ENCODE measurements at regions not wholly inside any gene's neighbourhood (a gene's known extent, or its start where the extent isn't known, plus 50 kb on each side); places are given as distances from the start of the nearest gene placed in this dataset.

DNA sequence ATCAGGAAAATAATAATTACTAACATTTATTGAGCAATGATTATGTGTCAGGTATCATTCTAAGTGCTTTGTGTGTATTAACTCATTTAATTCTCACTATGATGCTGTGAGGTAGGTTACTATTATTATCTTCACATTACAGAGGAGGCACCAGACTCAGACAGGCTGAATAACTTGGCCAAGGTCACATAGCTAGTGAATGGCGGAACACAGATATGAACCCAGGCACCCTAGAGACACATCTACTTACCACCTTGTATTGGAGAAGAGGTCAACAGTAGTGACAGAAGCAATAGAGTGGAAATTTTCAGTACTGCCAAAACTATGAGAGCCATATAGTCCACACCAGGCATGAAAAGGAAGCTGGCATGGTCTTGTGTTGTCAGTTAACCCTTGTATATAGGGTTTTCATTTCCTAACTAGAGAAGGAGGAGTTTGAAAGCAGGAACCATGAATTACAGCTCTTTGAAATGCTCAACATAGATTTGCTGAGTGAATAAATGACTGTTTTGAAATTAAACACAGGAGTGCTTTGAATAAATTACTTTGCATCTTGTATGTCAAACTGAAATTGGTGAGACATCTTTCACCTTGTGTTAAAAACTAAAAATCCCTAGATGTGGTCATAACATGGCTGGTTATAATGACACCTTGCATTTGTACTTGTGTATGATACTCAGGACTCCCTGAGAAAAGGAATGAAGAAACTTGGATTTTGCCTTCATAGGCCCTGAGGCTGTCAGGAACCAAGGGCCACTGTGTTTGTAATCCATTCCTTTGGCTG, 71.8 kb downstream of the RTL9 start:
- DNase-seq (ENCODE audit: low spot score) (no peak), FAIRE-seq (no peak)

DNA sequence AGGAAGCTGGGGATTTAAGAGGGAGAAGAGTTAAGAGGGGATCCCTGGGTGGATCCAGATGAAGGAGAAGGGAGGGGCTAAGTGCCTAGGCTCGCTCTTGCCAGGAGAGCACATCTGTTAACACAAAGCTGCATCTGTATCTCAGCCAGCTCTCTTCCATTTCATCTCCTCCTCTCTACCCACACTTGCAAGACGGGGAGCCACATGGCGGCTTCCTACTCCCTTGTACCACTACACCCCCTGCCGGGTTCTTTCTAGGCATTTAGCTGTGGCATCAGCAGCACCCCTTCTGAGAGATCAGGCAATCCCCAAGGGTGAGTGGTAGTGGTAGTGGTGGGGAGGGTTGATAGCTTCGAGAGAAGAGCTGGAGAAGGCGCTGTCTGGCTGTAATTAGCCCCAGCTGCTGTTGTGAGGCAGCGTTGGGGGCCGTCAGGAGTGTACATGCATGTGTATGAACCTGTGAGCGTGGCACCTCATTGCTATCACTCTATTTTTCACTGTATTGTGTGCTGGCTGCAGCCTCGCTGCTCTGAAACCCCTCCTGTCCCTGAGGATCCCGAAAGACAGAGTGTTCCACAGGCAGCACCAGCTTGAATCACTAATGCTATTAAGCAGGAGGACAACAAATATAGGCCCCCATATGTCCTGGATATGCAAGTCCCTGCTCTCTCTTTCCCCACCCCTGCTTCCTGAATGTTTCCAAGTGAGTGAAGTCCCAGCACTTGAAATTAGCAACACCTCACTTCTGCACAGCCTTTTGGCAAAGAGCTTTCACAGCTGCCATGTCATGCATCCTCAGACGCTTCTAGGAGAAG, 73.7 kb downstream of the RTL9 start:
- no peak for FAIRE-seq
- no peak for DNase-seq (ENCODE audit: low spot score)

DNA sequence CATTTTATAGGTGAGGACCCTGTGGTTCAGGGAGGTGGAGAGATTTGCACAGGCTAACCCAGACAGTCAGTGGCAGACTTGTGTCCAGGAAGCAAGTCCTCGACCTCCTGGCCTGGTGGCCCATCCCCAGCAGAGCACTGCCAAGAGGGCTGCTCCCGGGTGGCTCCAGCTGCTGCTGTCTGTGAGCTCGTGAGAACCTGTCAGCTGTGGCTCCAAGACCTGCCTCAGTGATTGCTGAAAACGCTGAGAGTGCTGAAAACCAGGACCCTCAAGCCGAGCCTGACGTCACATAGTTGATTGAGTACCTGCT, 74.2 kb downstream of the RTL9 start:
- DNase-seq (ENCODE audit: low spot score) (no peak), FAIRE-seq (no peak)

DNA sequence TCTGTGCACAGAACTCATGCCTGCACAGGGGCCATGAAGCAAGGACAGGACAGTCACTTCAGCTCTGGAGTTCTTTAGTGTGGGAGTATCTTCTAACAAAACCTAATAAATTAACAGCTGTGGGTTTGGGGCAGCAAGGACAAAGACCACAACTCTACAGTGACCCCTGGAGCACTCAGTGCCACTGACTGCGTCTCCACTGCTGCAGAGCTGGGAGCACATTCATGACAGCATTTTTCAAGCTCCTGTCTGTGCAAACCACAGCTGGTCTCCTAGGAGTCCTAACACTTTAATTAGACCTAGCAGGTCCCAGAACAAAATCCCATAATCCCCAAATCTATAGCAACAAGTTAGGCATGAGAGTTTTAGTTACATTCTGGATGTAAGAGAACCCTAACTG, 76.5 kb downstream of the RTL9 start:
- no peak for DNase-seq (ENCODE audit: low spot score)
- FAIRE-seq = no peak

DNA sequence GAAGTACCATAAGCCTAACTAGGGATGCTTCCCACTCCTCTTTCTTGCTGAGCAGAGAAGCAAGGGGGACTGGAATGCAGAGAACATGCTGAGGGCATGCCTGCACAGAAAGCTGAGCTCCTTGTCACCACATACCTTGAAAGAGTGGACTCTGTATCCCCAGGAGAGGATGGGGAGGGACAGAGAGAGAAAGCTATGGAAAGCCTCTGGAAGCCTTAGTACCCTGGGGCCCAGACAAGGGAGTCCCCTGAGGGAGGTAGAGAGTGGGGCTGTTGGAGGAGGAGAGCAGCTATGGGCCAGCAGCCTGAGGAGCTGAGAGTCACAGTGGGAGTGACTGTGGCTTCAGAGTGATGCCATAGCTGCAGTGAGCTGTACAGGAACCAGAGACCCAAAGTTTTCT, 77.9 kb downstream of the RTL9 start:
- DNase-seq (ENCODE audit: low spot score) (no peak), FAIRE-seq (no peak)

DNA sequence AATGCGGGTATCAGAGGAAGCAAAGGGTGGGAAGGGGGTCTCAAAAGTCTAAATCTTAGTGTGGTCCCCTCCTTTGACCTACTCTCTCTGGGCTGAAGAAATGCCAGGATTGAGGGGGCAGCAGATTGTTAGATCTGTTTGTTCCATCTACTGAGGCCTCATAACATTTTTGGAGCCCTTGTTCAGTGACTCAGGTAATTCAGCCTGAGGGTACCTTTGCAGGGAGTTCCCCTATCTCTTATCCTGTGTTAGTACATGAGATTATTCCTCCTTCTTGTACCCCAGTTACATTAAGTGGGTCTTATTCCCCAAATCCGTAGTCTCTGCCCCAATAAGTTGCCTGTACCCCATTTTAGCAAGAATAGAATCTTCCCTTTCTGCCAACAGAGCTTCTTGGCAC, 79.0 kb downstream of the RTL9 start:
- DNase-seq (ENCODE audit: low spot score) (no peak), FAIRE-seq (no peak)

DNA sequence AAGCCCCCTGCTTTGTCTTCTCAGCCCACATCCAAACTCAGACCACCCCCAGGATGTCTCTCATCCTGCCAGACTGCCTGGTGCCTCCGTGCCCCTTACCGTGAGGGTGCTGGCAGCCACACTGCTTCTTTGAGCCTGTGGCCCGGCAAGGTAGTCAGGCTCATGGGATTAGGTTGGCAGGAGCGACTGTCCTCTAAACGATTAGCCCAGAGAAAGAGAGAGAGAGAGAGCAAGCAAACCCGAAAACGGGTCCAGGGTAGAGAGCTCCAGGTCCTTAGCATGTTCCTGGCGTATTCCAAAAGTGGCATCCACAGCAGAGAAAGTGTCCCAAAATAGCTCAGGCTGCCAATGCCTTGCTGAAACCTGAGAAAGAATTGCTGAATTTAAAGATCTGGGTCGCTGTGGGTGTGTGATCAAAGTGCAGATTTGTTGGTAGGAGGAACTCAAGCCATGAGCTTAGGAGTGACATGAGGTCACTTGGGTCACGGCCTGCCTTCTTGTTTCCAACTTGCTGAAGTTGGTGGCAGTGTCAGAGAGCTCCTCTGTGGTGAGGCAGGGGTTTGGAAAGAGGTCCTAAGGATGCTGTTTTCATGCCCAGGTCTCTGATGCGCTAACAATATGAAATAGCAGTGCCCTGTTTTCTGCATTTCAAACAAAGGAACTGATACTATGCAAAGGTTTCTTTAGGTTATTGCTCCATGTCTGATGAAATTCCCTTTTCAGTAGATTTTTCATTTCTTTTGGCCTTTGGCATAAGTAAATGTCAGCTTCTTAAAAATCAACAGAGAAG, 81.6 kb downstream of the RTL9 start:
- no peak for FAIRE-seq
- DNase-seq (ENCODE audit: low spot score) = no peak

DNA sequence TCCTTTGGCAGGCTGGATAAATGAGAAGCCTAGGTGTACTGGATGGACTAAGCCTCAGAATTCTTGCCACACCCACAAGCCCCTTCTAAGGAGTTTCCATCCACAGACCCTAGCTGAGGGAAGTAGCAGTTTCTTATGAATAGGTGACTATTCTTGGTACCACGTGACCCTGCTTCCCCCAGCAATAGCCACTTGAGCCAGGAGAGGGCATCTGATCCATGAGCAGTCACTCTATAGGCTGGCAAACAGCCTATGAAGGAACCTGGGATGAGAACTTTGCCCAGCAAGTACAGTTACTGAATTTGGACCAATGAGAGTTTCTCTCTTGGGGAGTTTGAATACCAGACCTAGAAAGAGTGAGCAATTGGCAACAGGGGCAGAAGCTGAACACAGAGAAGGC, 84.0 kb downstream of the RTL9 start:
- DNase-seq (ENCODE audit: low spot score) (peak; percentile 36), FAIRE-seq (no peak)

DNA sequence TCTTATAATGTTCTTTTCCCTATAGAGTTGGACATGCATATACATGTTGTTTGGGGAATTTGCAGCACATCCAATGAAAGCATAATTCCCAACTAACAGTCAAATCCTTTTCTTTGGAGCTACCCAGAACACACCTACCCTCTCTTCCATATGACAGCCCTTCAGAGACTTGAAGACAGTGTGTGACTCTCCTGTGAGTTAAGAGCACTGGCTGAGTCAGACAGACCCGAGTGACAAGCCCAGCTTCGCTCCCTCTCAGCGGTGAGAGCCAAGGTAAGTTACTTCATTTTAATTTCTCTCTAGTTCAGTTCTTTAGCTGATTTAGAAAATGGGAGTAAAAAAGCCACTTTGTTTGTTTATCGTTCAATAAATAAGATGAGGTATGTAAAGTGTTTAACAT, 86.3 kb downstream of the RTL9 start:
- FAIRE-seq (no peak), DNase-seq (ENCODE audit: low spot score) (no peak)

DNA sequence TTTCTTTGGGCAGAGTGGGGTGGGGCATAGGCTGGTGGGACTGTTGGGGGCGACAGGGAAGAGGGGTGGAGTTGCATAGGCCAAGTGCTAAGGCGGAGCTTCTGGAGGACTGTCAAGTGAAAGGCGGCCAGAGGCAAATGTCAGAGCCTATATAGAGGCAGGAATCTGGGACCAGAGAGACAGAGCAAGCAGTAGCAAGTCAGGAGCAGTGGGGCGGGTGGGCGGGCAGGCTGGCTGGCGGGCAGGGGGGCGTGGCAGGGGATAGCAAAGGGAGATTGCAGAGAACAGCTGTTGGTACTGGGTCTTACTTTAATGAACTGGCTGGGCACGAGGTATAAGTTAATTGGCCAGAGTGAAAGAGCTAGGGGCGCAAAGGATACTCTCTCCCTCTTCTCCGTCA, 89.8 kb downstream of the RTL9 start:
- FAIRE-seq (no peak), DNase-seq (ENCODE audit: low spot score) (no peak)

DNA sequence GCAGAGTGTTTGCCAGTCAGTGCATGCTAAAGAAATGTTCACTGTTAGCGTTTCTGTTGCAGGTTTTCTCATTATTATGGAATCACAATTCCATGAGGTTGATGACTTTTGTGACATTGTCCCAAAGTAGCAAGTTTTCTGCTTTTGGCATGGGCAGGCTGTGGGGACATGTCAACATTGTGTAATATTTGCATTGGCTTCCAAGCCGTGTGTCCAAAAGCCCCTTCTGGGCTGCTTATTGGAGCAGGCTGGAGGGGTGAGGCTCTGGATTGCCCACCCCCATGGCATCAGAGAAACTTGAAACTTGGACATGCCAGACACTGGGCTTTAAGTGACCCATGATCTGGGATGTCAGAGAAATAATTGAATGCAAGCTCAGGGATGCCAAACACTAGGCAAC, 90.7 kb downstream of the RTL9 start:
- FAIRE-seq (no peak), DNase-seq (ENCODE audit: low spot score) (no peak)

DNA sequence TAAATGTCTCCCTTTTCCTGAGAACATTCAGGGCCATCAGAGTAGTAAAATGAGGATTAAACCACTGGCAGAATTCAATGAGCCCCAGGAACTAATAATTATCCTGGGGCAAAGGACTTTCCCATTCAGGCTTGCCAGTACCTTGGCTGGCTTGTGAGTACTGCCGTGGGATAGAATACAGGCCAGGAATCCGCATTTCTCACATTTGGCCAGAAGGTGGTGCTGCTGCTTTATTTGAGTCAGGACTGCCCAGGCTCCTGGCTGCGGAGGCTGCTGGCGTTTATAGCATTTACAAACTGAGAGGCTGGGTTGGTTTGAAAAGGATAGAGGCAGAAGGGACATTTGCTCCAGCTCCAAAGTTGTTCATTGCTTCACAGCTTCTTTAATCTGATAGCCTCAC, 91.4 kb downstream of the RTL9 start:
- DNase-seq (ENCODE audit: low spot score) = peak; percentile 36
- no peak for FAIRE-seq

DNA sequence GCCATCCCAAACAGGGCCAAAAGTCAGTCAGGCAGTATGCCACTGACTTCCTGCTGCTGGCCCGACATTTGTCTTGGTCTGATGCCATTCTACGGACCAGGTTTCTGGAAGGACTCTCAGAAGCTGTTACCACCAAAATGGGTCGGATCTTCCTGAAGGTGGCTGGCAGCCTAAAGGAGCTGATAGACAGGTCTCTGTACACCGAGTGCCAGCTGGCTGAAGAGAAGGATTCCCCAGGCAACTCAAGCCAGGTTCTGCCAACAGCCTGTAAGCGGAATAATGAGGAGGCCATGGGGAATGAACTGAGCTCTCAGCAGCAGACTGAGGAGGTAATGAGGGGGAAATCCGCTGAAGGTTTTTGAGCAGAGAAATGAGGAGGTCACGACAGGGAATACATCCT, 95.7 kb downstream of the RTL9 start:
- FAIRE-seq (no peak), DNase-seq (ENCODE audit: low spot score) (no peak)

DNA sequence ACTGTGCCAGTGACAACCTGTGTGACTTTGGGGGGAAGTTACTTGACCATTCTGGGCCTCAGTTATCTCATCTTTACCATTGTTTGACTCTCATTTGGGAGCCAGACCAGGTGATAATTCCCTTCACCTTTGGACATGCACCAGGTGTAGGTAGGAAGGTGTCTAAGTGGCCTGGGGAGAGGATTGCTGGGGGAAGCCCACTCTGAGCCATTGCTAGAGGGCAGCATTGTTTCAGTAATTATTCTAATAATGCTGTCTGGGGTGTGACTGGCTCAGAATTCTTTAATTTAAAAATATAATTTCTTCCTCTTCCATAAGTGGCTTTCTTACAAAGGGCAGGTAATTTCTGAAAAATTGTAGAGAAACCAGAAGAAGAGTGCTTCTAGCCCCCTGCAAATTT, 104.3 kb downstream of the RTL9 start:
- peak; percentile 3 for DNase-seq (ENCODE audit: low spot score)
- FAIRE-seq = no peak

DNA sequence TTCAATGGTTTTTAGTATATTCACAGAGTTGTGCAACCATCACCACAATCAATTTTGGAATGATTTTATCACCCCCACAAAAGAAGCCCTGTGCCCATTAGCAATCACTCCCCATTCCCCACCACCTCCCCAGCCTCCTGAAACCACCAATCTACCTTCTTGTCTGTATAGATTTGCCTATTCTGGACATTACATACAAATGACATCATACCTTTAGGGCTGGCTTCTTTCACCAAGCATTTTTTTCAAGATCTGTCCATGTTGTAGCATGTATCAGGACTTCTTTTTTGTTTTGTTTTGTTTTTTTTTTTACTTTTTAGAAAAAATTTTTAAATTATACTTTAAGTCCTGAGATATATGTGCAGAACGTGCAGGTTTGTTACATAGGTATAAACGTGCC, 108.1 kb downstream of the RTL9 start:
- FAIRE-seq = no peak
- no peak for DNase-seq (ENCODE audit: low spot score)

DNA sequence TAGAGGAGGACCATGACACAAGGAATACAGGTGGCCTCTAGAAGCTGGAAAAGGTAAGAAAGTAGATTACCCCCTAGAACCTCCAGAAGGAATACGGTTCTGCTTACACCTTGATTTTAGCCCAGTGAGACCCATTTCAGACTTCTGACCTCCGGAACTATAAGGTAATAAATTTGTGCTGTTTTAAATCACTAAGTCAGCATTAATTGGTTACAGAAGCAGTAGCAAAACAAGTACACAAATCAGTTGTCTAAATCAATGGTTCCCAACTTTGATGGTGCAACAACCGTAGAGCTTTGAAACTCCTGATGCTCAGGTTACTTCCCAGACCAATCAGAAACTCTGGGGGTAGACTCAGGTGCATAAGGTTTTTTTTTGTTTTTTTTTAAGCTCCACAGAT, 113.6 kb downstream of the RTL9 start:
- FAIRE-seq = no peak
- DNase-seq (ENCODE audit: low spot score) = no peak

DNA sequence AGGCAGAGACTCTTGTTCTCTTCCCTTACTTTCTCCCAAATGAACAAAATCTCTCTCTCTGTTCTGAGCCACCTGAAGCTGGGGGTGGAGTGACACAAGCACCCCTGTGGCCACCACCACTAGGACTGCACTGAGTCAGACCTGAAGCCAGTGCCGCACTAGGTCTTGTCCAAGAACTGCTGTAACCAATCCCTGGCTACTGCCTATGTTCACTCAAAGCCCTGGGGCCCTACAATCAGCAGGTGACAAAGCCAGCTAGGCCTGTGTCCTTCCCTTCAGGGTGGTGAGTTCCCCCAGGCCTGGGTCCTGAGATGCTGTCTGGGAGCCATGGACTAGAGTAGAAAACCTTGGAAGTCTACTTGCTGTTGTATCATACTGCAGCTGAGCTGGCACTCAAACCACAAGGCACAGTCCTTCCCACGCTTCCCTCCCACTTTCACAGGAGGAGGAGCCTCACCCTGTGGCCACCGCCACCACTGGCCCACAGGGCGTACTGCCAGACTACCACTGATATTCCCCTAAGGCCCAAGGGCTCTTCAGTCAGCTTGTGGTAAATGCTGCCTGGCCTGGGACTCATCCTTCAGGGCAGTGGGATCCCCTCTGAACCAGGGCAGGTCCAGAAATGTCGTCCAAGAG, 119.1 kb downstream of the RTL9 start:
- no peak for DNase-seq (ENCODE audit: low spot score)
- FAIRE-seq = no peak

DNA sequence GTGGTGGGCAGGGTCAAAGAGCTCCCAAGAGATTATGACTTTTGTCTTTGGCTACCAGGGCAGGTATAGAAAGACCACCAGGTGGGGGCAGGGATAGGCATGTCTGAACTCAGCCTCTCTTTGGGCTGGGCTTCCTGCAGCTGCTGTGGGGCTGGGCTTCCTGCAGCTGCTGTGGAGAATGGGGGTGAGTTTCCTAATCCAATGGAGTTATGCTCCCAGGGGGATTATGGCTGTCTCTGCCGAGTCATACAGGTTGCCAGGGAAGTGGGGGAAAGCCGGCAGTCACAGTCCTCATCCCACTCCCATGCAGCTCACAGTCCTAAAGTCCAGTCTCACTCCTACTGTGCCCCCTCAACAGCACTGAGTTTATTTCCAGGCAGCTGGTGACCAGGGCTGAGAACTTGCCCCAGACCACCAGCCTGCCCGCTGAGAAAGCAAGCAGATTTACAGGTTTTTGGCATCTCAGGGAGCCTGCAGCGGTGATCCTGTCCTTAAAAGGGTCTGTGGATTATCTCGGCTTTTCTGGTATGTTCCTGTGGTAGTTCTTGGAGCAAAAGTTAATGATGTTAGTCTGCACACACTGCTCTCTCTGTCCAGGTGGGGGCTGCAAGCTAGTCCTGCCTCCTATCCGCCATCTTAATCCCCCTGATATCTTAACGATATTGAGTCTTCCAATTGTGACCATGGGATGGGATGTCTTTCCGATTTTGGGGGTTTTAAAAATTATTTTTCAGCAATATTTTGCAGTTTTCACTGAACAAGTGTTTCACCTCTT, 133.4 kb downstream of the RTL9 start:
- DNase-seq (ENCODE audit: low spot score) (no peak), FAIRE-seq (no peak)

DNA sequence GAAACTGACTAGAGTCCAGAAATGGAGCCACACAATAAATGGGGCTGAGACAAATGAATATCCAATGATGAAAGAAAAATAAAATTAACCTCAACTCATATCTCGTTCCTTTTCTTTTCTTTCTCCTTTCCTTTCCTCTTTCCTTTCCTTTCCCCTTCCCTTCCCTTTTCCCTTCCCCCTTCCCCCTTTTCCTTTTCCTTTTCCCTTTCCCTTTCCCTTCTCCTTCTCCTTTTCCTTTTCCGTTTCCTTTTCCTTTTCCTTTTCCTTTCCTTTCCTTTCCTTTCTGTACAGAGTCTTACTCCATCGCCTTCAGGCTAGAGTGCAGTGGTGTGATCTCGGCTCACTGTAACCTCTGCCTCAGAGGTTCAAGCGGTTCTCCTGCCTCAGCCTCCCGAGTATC, 146.3 kb downstream of the RTL9 start:
- DNase-seq (ENCODE audit: low spot score) (no peak), FAIRE-seq (no peak)

DNA sequence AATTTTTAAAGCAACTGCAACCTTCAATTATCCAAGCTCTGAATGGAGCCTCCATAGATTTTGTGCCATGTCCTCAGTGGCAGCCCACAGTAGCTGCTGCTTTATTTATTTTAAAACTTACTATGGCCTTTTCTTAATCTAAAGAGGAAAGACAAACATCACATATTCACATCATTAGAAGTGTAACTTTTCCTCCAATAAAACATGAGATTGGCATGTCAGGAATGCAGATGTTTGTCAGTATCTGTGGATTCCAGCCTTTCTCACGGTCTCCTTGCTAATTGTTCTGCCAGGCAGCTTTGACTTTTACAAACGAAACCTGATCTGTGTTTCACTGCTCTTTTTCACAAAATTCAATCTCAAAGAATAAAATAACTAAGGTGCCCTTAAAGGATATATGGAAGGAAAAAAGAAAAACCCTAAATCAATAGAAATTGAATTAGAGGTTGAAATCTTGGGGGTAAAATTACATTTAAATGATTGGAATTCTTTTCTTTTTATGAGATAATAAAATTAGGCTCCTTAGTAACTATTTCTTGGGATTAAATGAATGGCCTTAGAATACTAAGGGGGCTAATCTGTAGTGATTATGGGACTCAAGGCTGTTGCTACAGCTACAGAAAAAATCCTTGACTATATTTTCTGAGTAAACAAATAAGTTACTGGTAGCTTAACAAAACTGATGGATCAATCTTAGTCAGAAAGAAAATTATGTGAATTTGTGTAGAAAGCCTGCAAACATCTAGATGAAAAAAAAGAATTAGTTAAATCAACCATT, 151.3 kb downstream of the RTL9 start:
- peak; percentile 4 for DNase-seq (ENCODE audit: low spot score)
- FAIRE-seq = no peak

Data from urothelium cell line (cell line).